H1 (cell line): ENCODE measurements at regions not wholly inside any gene's neighbourhood (a gene's known extent, or its start where the extent isn't known, plus 50 kb on each side); places are given as distances from the start of the nearest gene placed in this dataset.

ENCODE experiments used
- CTCF ChIA-PET: fragments of 300-600 bp; sonication (Branson Sonifier 250); formaldehyde crosslinking; loops from one replicate; lab custom pipeline; 2021; ENCODE audit not compliant: partially characterized antibody; lab: Charles Lee
- POLR2A ChIA-PET: fragments of 300-600 bp; sonication (Branson Sonifier 250); formaldehyde crosslinking; loops from one replicate; lab custom pipeline; 2021; ENCODE audit warnings: inconsistent platforms; ENCODE audit not compliant: partially characterized antibody; lab: Charles Lee
- DNase-seq, 2 experiments: peaks; one replicate each; pipeline versions ENCODE4 v3.0.0 to v3.0.0-alpha.2; 2010 to 2022; ENCODE audit warnings: low spot score in 2 of 2, low read depth in 1 of 2, mixed read lengths in 1 of 2
- FAIRE-seq: peaks from 2 replicates; lab custom pipeline; 2011; peaks lifted over from hg19 to GRCh38; lab: Jason Lieb, UNC
- H2AFZ ChIP-seq: 2 replicates; pipeline ENCODE4 v1.8.1; 2012; ENCODE audit warnings: low read length, inconsistent platforms
- H2AK5ac ChIP-seq: 2 replicates; pipeline ENCODE4 v1.6.1; 2013; ENCODE audit warnings: low read depth, low read length
- H2BK120ac ChIP-seq: replicated peaks from 2 replicates; pipeline ENCODE3; 2013; ENCODE audit warnings: low read depth, low read length, inconsistent platforms
- H2BK12ac ChIP-seq: 2 replicates; pipeline ENCODE4 v1.6.1; 2013; ENCODE audit warnings: low read depth, low read length
- H2BK15ac ChIP-seq: 2 replicates; pipeline ENCODE4 v1.6.1; 2013; ENCODE audit warnings: low read length
- H2BK20ac ChIP-seq: 2 replicates; pipeline ENCODE4 v1.6.1; 2013; ENCODE audit warnings: low read length
- H2BK5ac ChIP-seq: 2 replicates; pipeline ENCODE4 v1.6.1; 2013; ENCODE audit warnings: low read depth, low read length
- H3K14ac ChIP-seq: 2 replicates; pipeline ENCODE4 v1.6.1; 2013; ENCODE audit warnings: inconsistent platforms; ENCODE audit not compliant: insufficient read length
- H3K18ac ChIP-seq: 2 replicates; pipeline ENCODE4 v1.6.1; 2013; ENCODE audit warnings: low read length; ENCODE audit errors: extremely low read depth
- H3K23ac ChIP-seq: 2 replicates; pipeline ENCODE4 v1.6.1; 2013; ENCODE audit warnings: inconsistent platforms; ENCODE audit not compliant: insufficient read length
- H3K23me2 ChIP-seq: 2 replicates; pipeline ENCODE4 v1.6.1; 2013; ENCODE audit warnings: low read depth, low read length
- H3K27ac ChIP-seq: 2 replicates; pipeline ENCODE4 v1.6.1; 2011; ENCODE audit warnings: low read depth, low read length, inconsistent platforms
- H3K27me3 ChIP-seq, 4 experiments: replicated peaks in 1 of 4; 1 replicate in 1 of 4; 2 replicates in 3 of 4; pipeline versions ENCODE4 v1.6.1 to v1.8.1; 2011 to 2013; ENCODE audit warnings: low read length in 3 of 4, mild to moderate bottlenecking in 3 of 4, inconsistent platforms in 2 of 4, mixed read lengths in 2 of 4, moderate library complexity in 1 of 4; ENCODE audit not compliant: control insufficient read depth in 3 of 4, insufficient read depth in 3 of 4; ENCODE audit errors: extremely low read depth in 1 of 4
- H3K36me3 ChIP-seq, 4 experiments: 2 replicates each; pipeline versions ENCODE4 v1.6.1 to v1.8.1; 2011 to 2013; ENCODE audit warnings: mild to moderate bottlenecking in 4 of 4, low read length in 3 of 4, moderate library complexity in 2 of 4, control low read depth in 1 of 4, inconsistent platforms in 1 of 4; ENCODE audit not compliant: insufficient read depth in 4 of 4, control insufficient read depth in 2 of 4
- H3K4ac ChIP-seq: replicated peaks from 2 replicates; pipeline ENCODE3; 2013; ENCODE audit warnings: low read length, low read depth, mixed read lengths, inconsistent platforms; ENCODE audit not compliant: insufficient read length
- H3K4me1 ChIP-seq, 4 experiments: replicated peaks in 1 of 4; 1 replicate in 1 of 4; 2 replicates in 3 of 4; pipeline versions ENCODE4 v1.6.1 to v1.8.1; 2011 to 2013; ENCODE audit warnings: low read length in 3 of 4, inconsistent platforms in 2 of 4, mixed read lengths in 1 of 4; ENCODE audit not compliant: insufficient read depth in 4 of 4, control insufficient read depth in 3 of 4
- H3K4me2 ChIP-seq, 2 experiments: 2 replicates each; pipeline versions ENCODE4 v1.6.1 to v1.8.1; 2011 to 2013; ENCODE audit warnings: low read depth in 2 of 2, low read length in 2 of 2, control low read depth in 1 of 2, inconsistent platforms in 1 of 2, mild to moderate bottlenecking in 1 of 2; ENCODE audit not compliant: insufficient read depth in 1 of 2
- H3K4me3 ChIP-seq, 4 experiments: fragments of 200-600, 300-600 bp in 1 of 4; sonication (generic), shearing (Covaris generic), sonication (Bioruptor Twin) in 1 of 4; 2 replicates each; pipeline versions ENCODE4 v1.5.1 to v1.8.1; 2011 to 2016; ENCODE audit warnings: low read length in 4 of 4, low read depth in 3 of 4, control low read depth in 2 of 4, inconsistent platforms in 2 of 4, mild to moderate bottlenecking in 2 of 4, mixed read lengths in 1 of 4, moderate library complexity in 1 of 4; ENCODE audit not compliant: insufficient read depth in 2 of 4; ENCODE audit errors: extremely low read depth in 1 of 4
- H3K56ac ChIP-seq: replicated peaks from 2 replicates; pipeline ENCODE3; 2013; ENCODE audit warnings: low read depth, mild to moderate bottlenecking, mixed read lengths, low read length, inconsistent platforms; ENCODE audit not compliant: insufficient read length
- H3K79me1 ChIP-seq: 2 replicates; pipeline ENCODE4 v1.6.1; 2013; ENCODE audit warnings: low read depth, low read length, control low read depth
- H3K79me2 ChIP-seq, 2 experiments: 2 replicates each; pipeline versions ENCODE4 v1.6.1 to v1.8.1; 2012 to 2013; ENCODE audit warnings: low read length in 2 of 2, mild to moderate bottlenecking in 2 of 2, inconsistent platforms in 1 of 2; ENCODE audit not compliant: insufficient read depth in 2 of 2, control insufficient read depth in 1 of 2
- H3K9ac ChIP-seq, 4 experiments: replicated peaks in 1 of 4; 1 replicate in 1 of 4; 2 replicates in 3 of 4; pipeline versions ENCODE4 v1.6.1 to v1.8.1; 2011 to 2013; ENCODE audit warnings: low read depth in 3 of 4, low read length in 3 of 4, control low read depth in 2 of 4, mild to moderate bottlenecking in 2 of 4, moderate library complexity in 2 of 4, inconsistent platforms in 1 of 4; ENCODE audit errors: extremely low read depth in 1 of 4
- H3K9me3 ChIP-seq, 2 experiments: 2 replicates each; pipeline versions ENCODE4 v1.6.1 to v1.8.1; 2012 to 2013; ENCODE audit warnings: mild to moderate bottlenecking in 2 of 2, moderate library complexity in 2 of 2, control low read depth in 1 of 2, inconsistent platforms in 1 of 2, low read depth in 1 of 2, low read length in 1 of 2, mixed read lengths in 1 of 2; ENCODE audit not compliant: insufficient read depth in 2 of 2
- H4K20me1 ChIP-seq, 2 experiments: replicated peaks in 1 of 2; 2 replicates each; pipeline versions ENCODE3 to v1.8.1; 2011 to 2013; ENCODE audit warnings: inconsistent platforms in 2 of 2, low read length in 2 of 2, mild to moderate bottlenecking in 1 of 2; ENCODE audit not compliant: insufficient read depth in 2 of 2, control insufficient read depth in 1 of 2
- H4K5ac ChIP-seq: 2 replicates; pipeline ENCODE4 v1.6.1; 2013; ENCODE audit warnings: low read length, low read depth, mixed read lengths, inconsistent platforms; ENCODE audit not compliant: insufficient read length
- H4K8ac ChIP-seq: 2 replicates; pipeline ENCODE4 v1.8.0; 2013; ENCODE audit warnings: mild to moderate bottlenecking, moderate library complexity, low read length, inconsistent platforms; ENCODE audit not compliant: insufficient read depth; ENCODE audit errors: extremely low read depth
- H4K91ac ChIP-seq: replicated peaks from 2 replicates; pipeline ENCODE3; 2013; ENCODE audit warnings: low read length, mixed read lengths, inconsistent platforms; ENCODE audit not compliant: insufficient read length
- ASH2L ChIP-seq: fragments of 200-600, 300-600 bp; sonication (generic); IDR thresholded peaks from one replicate; pipeline ENCODE4 v1.7.1; 2017; ENCODE audit warnings: low read length
- CHD1 ChIP-seq: IDR thresholded peaks from 2 replicates; pipeline ENCODE4 v1.6.1; 2012; ENCODE audit warnings: low read depth, low read length, improper control_type of control experiment
- EGR1 ChIP-seq: IDR thresholded peaks from 2 replicates; pipeline ENCODE4 v1.6.1; 2011; ENCODE audit warnings: low read depth, low read length, borderline replicate concordance
- GABPA ChIP-seq: IDR thresholded peaks from 2 replicates; pipeline ENCODE4 v1.6.1; 2011; ENCODE audit warnings: mild to moderate bottlenecking, low read length, moderate library complexity, borderline replicate concordance; ENCODE audit not compliant: insufficient read depth
- HDAC2 ChIP-seq, 2 experiments: fragments of 300-600 bp in 1 of 2; sonication (generic) in 1 of 2; IDR thresholded peaks; 2 replicates each; pipeline ENCODE4 v1.6.1; 2011 to 2012; ENCODE audit warnings: low read depth in 2 of 2, low read length in 2 of 2, mild to moderate bottlenecking in 2 of 2, moderate library complexity in 2 of 2, borderline replicate concordance in 1 of 2, inconsistent platforms in 1 of 2
- HDAC6 ChIP-seq: IDR thresholded peaks from one replicate; pipeline ENCODE4 v1.7.1; 2012; ENCODE audit warnings: low read depth, mild to moderate bottlenecking, inconsistent platforms, low read length, moderate library complexity
- KDM1A ChIP-seq: fragments of 200-600, 300-600 bp; sonication (generic); IDR thresholded peaks from 2 replicates; pipeline ENCODE4 v1.7.1; 2016; ENCODE audit warnings: mild to moderate bottlenecking, low read length, borderline replicate concordance
- MAFK ChIP-seq: IDR thresholded peaks from 2 replicates; pipeline ENCODE4 v1.6.1; 2012; ENCODE audit warnings: low read depth, mild to moderate bottlenecking, improper control_type of control experiment, low read length
- NANOG ChIP-seq: IDR thresholded peaks from 2 replicates; pipeline ENCODE4 v1.6.1; 2011; ENCODE audit warnings: low read length, low read depth, mild to moderate bottlenecking, inconsistent platforms; ENCODE audit not compliant: insufficient read depth, poor library complexity, severe bottlenecking
- POLR2AphosphoS5 ChIP-seq: IDR thresholded peaks from 2 replicates; pipeline ENCODE4 v1.6.1; 2011; ENCODE audit warnings: low read depth, low read length
- POU5F1 ChIP-seq: IDR thresholded peaks from 2 replicates; pipeline ENCODE4 v1.6.1; 2011; ENCODE audit warnings: low read depth, mild to moderate bottlenecking, low read length, moderate library complexity
- SIX5 ChIP-seq: IDR thresholded peaks from 2 replicates; pipeline ENCODE4 v1.6.1; 2011; ENCODE audit warnings: mild to moderate bottlenecking, low read depth, low read length
- SP1 ChIP-seq: IDR thresholded peaks from 2 replicates; pipeline ENCODE4 v1.6.1; 2011; ENCODE audit warnings: low read depth, low read length
- SP2 ChIP-seq: IDR thresholded peaks from 2 replicates; pipeline ENCODE4 v1.6.1; 2012; ENCODE audit warnings: mild to moderate bottlenecking, low read length, inconsistent platforms
- TAF7 ChIP-seq: optimal IDR thresholded peaks from 2 replicates; pipeline ENCODE3; 2011; ENCODE audit warnings: low read depth, mild to moderate bottlenecking, inconsistent platforms, low read length, moderate library complexity, borderline replicate concordance
- TEAD4 ChIP-seq: IDR thresholded peaks from 2 replicates; pipeline ENCODE4 v1.6.1; 2012; ENCODE audit warnings: low read depth, low read length, inconsistent platforms, mixed read lengths
- WGBS, 2 experiments: shearing (Covaris generic) in 1 of 2; methylation state at CpG; one replicate each; pipeline versions ENCODE4 v1.1.6 to v1.1.7; 2013 to 2015; ENCODE audit warnings: low lambda C conversion rate in 2 of 2, mixed read lengths in 2 of 2, inconsistent platforms in 1 of 2, low coverage in 1 of 2, missing lambda C conversion rate in 1 of 2; ENCODE audit not compliant: insufficient replicate concordance in 2 of 2, insufficient coverage in 1 of 2, insufficient read length in 1 of 2; ENCODE audit errors: extremely low coverage in 1 of 2, missing lambda C conversion rate in 1 of 2; 5-methylcytosine and 5-hydroxymethylcytosine counted together

DNA sequence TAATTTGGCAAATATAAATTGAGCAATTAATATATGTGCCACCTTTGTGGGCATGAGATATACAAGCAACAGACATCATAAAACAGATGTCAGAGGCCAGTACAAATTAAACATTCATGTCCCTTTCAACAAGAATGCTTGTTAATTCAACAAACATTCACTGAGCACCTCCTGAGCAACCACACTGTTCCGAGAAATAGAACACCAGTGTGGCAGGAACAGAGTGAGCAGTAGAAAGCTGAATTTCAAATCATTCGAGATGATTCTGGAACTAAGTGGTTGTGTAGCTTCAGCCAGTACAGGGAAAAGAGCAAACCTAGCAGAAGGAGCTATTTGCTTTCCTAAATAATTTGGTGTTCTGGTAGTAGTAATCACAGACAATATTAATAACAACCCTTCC lies 227.7 kb downstream of the CBLN4 start:
- no peaks in the 10 kb centered on the region for H3K79me1 ChIP-seq
- H3K23ac ChIP-seq: no peak overlapping the region
- no peaks in the 10 kb centered on the region for H3K4me1 ChIP-seq
- H4K8ac ChIP-seq: no peak overlapping the region
- DNase-seq (no peak), FAIRE-seq (no peak)
- H3K4me3 ChIP-seq: no peak overlapping the region
- H2AFZ ChIP-seq: no peak overlapping the region
- no peak overlapping the region for H3K4ac ChIP-seq
- H4K5ac ChIP-seq: no peak overlapping the region
- POLR2A ChIA-PET: no interaction called here
- H3K27me3 ChIP-seq: no peaks in the 10 kb centered on the region; a peak in 1 of 7 replicates
- no peak overlapping the region for H2BK120ac ChIP-seq
- no peak overlapping the region for H3K14ac ChIP-seq
- no peak overlapping the region for H3K27ac ChIP-seq
- H2BK15ac ChIP-seq: no peak overlapping the region
- H3K18ac ChIP-seq: no peak overlapping the region
- H4K20me1 ChIP-seq: no peaks in the 10 kb centered on the region
- H2BK12ac ChIP-seq: no peak overlapping the region
- H3K4me2 ChIP-seq: no peak overlapping the region
- no peaks in the 10 kb centered on the region for H3K36me3 ChIP-seq
- no peaks in the 10 kb centered on the region for H3K23me2 ChIP-seq
- no peak overlapping the region for H3K56ac ChIP-seq
- no peaks in the 10 kb centered on the region for H3K9me3 ChIP-seq
- CTCF ChIA-PET: interaction anchor here (0.6 kb wide), 1 partner anchor 49 kb away, joined by 3 read pairs; no protein-coding TSS in a partner anchor
- no peak overlapping the region for H3K9ac ChIP-seq
- WGBS, 2 experiments: 98% methylated on average over 2 of the region's 2 CpGs; no CpG with 5 or more reads in 1 of the 2 experiments
- no peak overlapping the region for H2BK20ac ChIP-seq
- H3K79me2 ChIP-seq: no peaks in the 10 kb centered on the region
- no peak overlapping the region for H2AK5ac ChIP-seq
- no peak overlapping the region for H4K91ac ChIP-seq
- no peak overlapping the region for H2BK5ac ChIP-seq
- TF ChIP-seq NANOG: no peak
- no peak for TF ChIP-seq GABPA
- no peak for TF ChIP-seq KDM1A
- no peak for TF ChIP-seq TAF7
- TF ChIP-seq POLR2AphosphoS5: no peak
- TF ChIP-seq EGR1: no peak
- no peak for TF ChIP-seq MAFK
- TF ChIP-seq ASH2L: no peak
- no peak for TF ChIP-seq POU5F1
- no peak for TF ChIP-seq CHD1
- TF ChIP-seq SP1: no peak
- no peak for TF ChIP-seq HDAC2 (IDR thresholded peaks at IDR 0.05; ENCODE audit: borderline replicate concordance in 1 of 2, low read depth in 2 of 2, low read length in 2 of 2)
- no peak for TF ChIP-seq SP2
- no peak for TF ChIP-seq HDAC6
- no peak for TF ChIP-seq TEAD4
- no peak for TF ChIP-seq SIX5
